CD4-positive, alpha-beta T cell treated with Interferon gamma for 1 hour (primary cell): ENCODE measurements at regions not wholly inside any gene's neighbourhood (a gene's known extent, or its start where the extent isn't known, plus 50 kb on each side); places are given as distances from the start of the nearest gene placed in this dataset.
"Not testable (repeated sequence)": the region's sequence is repeated elsewhere in the genome, so short reads cannot be mapped to it uniquely, and the experiment has no call there.

Experiments
- DNase-seq: peaks from one replicate; pipeline ENCODE4 v3.0.0-alpha.2; 2020

DNA sequence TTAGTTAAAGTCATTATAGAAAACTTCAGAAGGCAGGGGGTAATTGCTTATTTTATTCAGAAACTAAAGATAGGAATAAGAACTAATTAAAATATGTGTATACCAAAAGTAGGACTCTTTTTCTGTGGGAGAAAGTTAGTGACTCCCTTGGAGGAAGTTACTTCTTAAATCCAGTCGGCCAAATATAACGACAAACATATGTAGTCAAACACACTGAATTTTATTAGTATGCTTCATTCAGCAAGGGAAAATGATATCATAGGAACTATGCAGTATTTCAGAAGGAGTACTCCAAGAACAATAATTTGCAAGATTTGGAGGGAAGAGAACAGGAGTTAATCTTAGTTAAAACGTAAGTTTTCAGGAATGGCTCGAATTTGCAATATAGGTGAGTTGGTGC is 432.6 kb downstream of the CYLC2 start:
- no peak for DNase-seq

GRCh38 chr9:103430469-103430868 is 435.3 kb downstream of the CYLC2 start:
- DNase-seq, result no peak

DNA sequence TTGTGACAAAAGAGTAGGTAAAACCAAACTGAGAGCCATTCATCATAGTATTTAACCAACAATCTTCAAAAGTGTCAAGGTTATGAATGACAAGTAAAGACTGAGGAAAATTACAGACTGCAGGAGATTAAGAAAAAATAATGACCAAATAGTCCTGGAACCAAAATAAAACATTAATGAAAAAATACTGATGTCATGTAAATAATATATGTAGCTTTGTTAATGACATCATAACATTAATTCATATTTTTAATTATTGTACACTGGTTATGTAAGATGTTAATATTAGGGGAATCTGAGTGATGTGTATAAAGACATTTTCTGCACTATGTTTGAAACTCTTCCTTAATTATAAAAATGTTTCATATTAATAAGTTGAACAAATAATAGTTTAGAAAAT is 436.7 kb downstream of the CYLC2 start:
- DNase-seq, result no peak

GRCh38 chr9:103444176-103444575 is 449.0 kb downstream of the CYLC2 start:
- DNase-seq, result no peak

GRCh38 chr9:103458826-103459225 is 463.7 kb downstream of the CYLC2 start:
- no peak for DNase-seq

DNA sequence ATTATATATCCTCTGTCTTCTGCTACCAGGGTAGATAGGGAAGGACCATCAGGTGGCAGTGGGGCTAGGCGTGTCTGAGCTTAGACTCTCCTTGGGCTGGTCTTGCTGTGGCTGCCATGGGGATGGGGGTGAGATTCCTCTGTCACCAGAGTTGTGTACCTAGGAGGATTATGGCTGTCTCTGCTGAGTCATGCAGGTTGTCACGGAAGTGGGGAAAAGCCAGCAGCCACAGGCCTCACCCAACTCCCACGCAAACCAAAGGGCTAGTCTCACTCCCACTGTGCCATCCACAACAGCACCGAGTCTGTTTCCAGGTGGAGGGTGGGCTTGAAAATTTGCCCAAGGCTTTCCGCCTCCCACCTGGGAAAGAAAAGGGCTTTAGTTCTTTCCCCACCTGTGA is 476.1 kb downstream of the CYLC2 start:
- no peak for DNase-seq

DNA sequence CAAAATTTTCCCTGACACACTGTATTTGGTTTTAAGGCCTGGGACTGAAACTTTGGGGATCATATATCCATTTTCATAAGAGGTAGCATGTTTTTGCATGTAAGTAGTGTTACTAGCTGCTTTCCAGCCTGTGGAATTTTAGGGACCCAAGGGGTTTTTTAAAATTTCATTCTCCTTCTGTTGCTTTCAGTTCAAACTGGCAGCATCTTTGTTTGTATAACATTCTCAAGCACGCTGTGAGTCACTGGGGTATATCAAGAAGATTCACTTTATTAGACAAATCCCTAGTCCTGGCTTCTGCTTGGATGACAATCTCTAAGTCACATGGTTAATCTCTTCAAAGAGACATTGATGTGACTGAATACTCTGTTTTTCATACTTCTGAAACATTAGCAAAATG is 479.0 kb downstream of the CYLC2 start:
- no peak for DNase-seq

DNA sequence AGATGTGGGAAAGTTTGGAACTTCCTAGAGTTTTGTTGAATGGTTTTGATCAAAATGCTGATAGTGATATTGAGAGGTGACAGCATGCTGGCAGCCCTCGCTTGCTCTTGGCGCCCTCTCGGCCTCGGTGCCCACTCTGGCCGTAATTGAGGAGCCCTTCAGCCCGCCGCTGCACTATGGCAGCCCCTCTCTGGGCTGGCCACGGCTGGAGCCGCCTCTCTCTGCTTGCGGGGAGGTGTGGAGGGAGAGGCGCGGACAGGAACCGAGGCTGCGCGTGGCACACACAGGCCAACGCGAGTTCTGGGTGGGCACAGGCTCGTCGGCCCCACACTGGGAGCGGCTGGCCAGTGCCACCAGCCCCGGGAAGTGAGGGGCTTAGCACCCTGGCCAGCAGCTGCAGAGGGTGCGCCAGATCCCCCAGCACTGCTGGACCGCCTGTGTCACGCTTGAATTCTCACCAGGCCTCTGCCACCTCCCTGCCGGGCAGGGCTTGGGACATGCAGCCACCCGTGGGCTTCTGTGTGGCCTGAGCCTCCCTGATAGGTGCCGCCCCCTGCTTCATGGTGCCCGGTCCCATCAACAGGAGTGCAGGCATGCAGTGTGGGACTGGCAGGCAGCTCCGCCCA is 488.5 kb downstream of the CYLC2 start:
- no peak for DNase-seq

- no peak for DNase-seq
Observed at GRCh38 chr9:103485138-103485537, 490.0 kb downstream of the CYLC2 start.

GRCh38 chr9:103514767-103515166 is 519.6 kb downstream of the CYLC2 start:
- DNase-seq, result no peak

- no peak for DNase-seq
Observed at GRCh38 chr9:103522409-103522808, 527.3 kb downstream of the CYLC2 start.

- no peak for DNase-seq
Observed at GRCh38 chr9:103530934-103531333, 535.8 kb downstream of the CYLC2 start.

- DNase-seq, result no peak
Observed at GRCh38 chr9:103533318-103533717, 538.2 kb downstream of the CYLC2 start.

GRCh38 chr9:103537426-103537825 is 542.3 kb downstream of the CYLC2 start:
- no peak for DNase-seq

DNA sequence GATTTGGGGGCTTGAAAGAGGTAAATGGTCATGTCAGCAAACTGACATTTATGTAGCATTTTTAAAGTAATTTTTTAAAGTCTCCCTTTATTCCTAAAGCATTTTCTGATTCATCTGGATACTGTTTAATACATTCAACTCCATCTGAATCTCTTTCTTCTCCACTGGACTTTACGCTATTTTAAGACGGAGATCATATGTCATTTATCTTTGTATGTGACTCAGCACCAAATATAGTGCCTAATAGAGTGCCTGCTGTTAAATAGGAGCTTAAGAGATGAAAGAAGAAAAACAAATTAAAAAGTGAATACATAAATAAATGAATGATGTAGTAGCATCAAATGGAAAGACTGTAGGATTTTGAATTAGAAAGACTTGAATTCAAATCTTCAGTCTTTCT is 548.8 kb upstream of the SMC2 start:
- DNase-seq, result no peak

- no peak for DNase-seq
Observed at GRCh38 chr9:103552712-103553111, 541.4 kb upstream of the SMC2 start.

DNA sequence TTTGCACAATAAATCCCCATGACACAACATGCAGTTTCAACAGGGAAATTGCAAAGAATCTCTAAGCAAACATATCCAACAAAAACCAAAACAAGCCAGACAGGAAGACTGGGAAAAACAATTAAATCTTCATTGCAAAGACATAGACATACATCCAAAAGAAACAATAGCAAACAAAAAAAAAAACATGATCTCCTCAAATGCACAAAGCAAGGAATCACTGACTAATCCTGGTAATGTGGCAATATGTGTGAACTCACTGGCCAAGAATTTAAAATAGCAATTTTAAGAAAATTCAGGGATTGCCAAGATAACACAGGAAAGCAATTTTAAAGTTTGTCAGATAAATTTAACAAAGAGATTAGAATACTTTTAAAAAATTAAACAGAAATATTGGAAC is 520.1 kb upstream of the SMC2 start:
- DNase-seq, result no peak

- no peak for DNase-seq
Observed at GRCh38 chr9:103586721-103587120, 507.4 kb upstream of the SMC2 start.

GRCh38 chr9:103601287-103601686 is 492.8 kb upstream of the SMC2 start:
- DNase-seq, result no peak

- DNase-seq, result not testable (repeated sequence)
Observed at GRCh38 chr9:103611950-103612349, 482.2 kb upstream of the SMC2 start.

DNA sequence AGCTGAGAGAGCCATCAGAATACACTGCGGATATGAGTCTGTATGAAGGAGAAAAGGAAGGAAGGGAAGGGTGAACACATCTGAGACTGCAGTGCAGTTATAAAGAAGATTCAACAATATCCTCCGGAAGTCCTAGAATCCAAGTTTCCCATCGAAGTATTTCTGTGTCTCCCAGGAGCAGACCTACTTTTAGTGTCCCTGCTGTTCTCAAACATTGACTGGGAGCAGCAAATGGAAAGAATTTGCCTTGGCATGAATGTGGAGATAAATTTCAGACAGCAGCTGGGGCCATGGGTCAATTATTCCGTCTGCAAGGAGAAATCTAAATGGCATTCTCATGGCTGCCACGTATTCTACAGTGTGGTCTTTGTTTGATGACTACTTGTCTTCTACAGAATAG is 478.1 kb upstream of the SMC2 start:
- DNase-seq, result no peak

DNA sequence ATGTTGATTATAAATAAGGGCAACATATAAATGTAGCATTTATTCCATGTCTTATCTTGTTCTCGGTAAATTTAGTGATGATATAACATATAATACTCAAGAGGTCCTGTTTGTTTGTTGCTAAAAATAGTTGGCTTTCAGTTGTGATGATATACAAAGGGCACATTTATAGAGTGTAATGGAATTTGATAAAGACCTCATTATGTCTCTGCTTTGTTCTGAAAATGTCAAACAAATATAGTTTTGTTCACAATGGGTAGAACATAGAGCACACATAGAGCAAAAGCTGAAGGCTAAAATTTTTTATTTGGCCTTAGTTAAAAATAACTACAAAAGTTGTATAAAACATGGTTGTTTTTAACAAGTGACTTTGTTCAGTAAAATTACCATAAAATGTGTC is 477.1 kb upstream of the SMC2 start:
- no peak for DNase-seq

DNA sequence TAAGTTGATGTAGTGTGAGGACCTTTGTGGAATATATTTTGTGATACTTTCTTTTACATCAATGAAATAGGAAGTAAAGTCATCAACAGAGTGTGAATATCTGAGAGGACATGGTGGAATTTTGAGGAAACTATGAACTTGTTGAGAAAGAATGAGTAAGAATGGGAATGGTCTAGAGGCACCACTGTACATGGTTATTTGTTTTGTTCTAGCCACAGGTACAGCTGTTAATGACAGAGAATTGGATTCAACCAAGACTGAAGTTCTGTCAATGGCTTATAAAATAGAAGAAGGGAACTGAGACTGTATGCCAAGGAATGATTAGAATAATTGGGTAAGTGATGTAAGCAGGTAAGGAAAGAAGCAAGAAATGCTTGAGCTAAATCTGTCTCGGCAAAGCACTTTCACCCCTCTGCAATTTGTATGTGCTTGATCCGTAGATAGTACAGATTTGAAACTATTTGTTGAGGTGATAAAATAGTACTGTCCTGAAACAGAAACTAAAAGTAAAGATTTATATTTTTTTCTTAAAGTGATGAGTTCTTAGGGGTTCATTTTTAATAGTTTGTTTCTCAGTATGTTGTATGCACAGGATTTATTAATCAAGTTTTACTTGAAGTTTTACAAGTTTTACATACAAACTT is 468.8 kb upstream of the SMC2 start:
- no peak for DNase-seq

- no peak for DNase-seq
Observed at GRCh38 chr9:103627731-103628130, 466.4 kb upstream of the SMC2 start.

GRCh38 chr9:103649086-103649485 is 445.0 kb upstream of the SMC2 start:
- DNase-seq, result no peak
